HCT116 (cell line): ENCODE measurements at regions not wholly inside any gene's neighbourhood (a gene's known extent, or its start where the extent isn't known, plus 50 kb on each side); places are given as distances from the start of the nearest gene placed in this dataset.

Source experiments
- ATAC-seq: fragments of 200-7000 bp; cut with Tn5 transposase; 2 replicates; pipeline ENCODE4 v1.9.1; 2020; ENCODE audit warnings: mild to moderate bottlenecking, moderate library complexity
- BruUV-seq: library from RNA; stranded (reverse); fragments of 400-500 nt; replicated peaks from 2 replicates; lab custom pipeline; 2021; lab: Mats Ljungman, UMichigan
- CTCF ChIA-PET: fragments of 300-600 bp; sonication (Branson Sonifier 250); formaldehyde crosslinking; loops from one replicate; lab custom pipeline; 2021; ENCODE audit warnings: antibody characterized with exemption; lab: Charles Lee
- POLR2A ChIA-PET: fragments of 300-600, 350-600 bp; sonication (Branson Sonifier 250); formaldehyde crosslinking; loops from one replicate; lab custom pipeline; 2021; ENCODE audit warnings: antibody characterized with exemption; lab: Charles Lee
- RAD21 ChIA-PET, 2 experiments: fragments of 300-600 bp; sonication (Branson Sonifier 250); formaldehyde crosslinking; loops; one replicate each; lab custom pipeline; 2023; ENCODE audit warnings: low total read pairs in 2 of 2; ENCODE audit not compliant: uncharacterized antibody in 2 of 2, unreplicated experiment in 2 of 2, low non-redundant PET in 1 of 2; lab: Charles Lee
- DNase-seq: peaks from one replicate; pipeline ENCODE4 v3.0.0-alpha.2; 2010; ENCODE audit warnings: low read depth, low spot score
- H2AFZ ChIP-seq: fragments of 200-600 bp; shearing (Covaris generic), sonication (generic); 2 replicates; pipeline ENCODE4 v1.6.1; 2017; ENCODE audit warnings: low read depth, mixed run types, mixed read lengths, antibody characterized with exemption, low read length; ENCODE audit not compliant: poor library complexity, severe bottlenecking
- H3K27ac ChIP-seq: 2 replicates; pipeline ENCODE4 v1.5.1; 2012; ENCODE audit warnings: low read depth, low read length
- H3K27me3 ChIP-seq: fragments of 200-600 bp; sonication (generic); 2 replicates; pipeline ENCODE4 v1.6.1; 2016; ENCODE audit warnings: mixed run types, low read length, mixed read lengths; ENCODE audit not compliant: insufficient read depth
- H3K36me3 ChIP-seq, 2 experiments: fragments of 200-500 bp in 1 of 2; fragments of 200-600 bp in 1 of 2; sonication (Bioruptor generic) in 1 of 2; sonication (generic) in 1 of 2; 2 replicates each; pipeline versions ENCODE4 v1.5.1 to v1.6.1; 2014 to 2016; ENCODE audit warnings: low read length in 2 of 2, inconsistent platforms in 1 of 2, mixed read lengths in 1 of 2, mixed run types in 1 of 2; ENCODE audit not compliant: insufficient read depth in 2 of 2, control insufficient read depth in 1 of 2
- H3K4me1 ChIP-seq, 2 experiments: fragments of 200-600 bp in 1 of 2; sonication (generic) in 1 of 2; 2 replicates each; pipeline versions ENCODE4 v1.5.1 to v1.6.1; 2012 to 2017; ENCODE audit warnings: low read length in 2 of 2, inconsistent platforms in 1 of 2, mild to moderate bottlenecking in 1 of 2, mixed read lengths in 1 of 2, mixed run types in 1 of 2, moderate library complexity in 1 of 2; ENCODE audit not compliant: insufficient read depth in 2 of 2, control insufficient read depth in 1 of 2
- H3K4me2 ChIP-seq: fragments of 200-600 bp; sonication (generic); 2 replicates; pipeline ENCODE4 v1.6.1; 2017; ENCODE audit warnings: mixed run types, low read length, mixed read lengths
- H3K4me3 ChIP-seq, 2 experiments: fragments of 200-600 bp in 1 of 2; sonication (generic) in 1 of 2; replicated peaks in 1 of 2; 2 replicates each; pipeline ENCODE4 v1.5.1; 2011 to 2016; ENCODE audit warnings: low read length in 2 of 2, control low read depth in 1 of 2, low read depth in 1 of 2, mild to moderate bottlenecking in 1 of 2, mixed read lengths in 1 of 2, mixed run types in 1 of 2
- H3K79me2 ChIP-seq: fragments of 200-600 bp; sonication (generic); 2 replicates; pipeline ENCODE4 v1.6.1; 2017; ENCODE audit warnings: mild to moderate bottlenecking, mixed run types, low read length, moderate library complexity, mixed read lengths; ENCODE audit not compliant: insufficient read depth
- H3K9ac ChIP-seq: fragments of 200-600 bp; sonication (generic); 2 replicates; pipeline ENCODE4 v1.6.1; 2016; ENCODE audit warnings: low read length, mixed read lengths
- H3K9me2 ChIP-seq: fragments of 200-600 bp; sonication (generic), shearing (Covaris generic); 2 replicates; pipeline ENCODE4 v1.6.1; 2017; ENCODE audit warnings: mixed run types, mild to moderate bottlenecking, moderate library complexity; ENCODE audit not compliant: insufficient read depth
- H3K9me3 ChIP-seq, 2 experiments: fragments of 200-500 bp in 1 of 2; fragments of 200-600 bp in 1 of 2; sonication (Bioruptor generic) in 1 of 2; sonication (generic) in 1 of 2; 2 replicates each; pipeline ENCODE4 v1.6.1; 2014 to 2017; ENCODE audit warnings: low read length in 2 of 2, mixed read lengths in 2 of 2, inconsistent platforms in 1 of 2, low read depth in 1 of 2, mild to moderate bottlenecking in 1 of 2, mixed run types in 1 of 2, moderate library complexity in 1 of 2; ENCODE audit not compliant: control insufficient read depth in 1 of 2, insufficient read depth in 1 of 2
- H4K20me1 ChIP-seq: fragments of 200-600 bp; sonication (generic), shearing (Covaris generic); 2 replicates; pipeline ENCODE4 v1.6.1; 2017; ENCODE audit warnings: mixed run types, mild to moderate bottlenecking, moderate library complexity; ENCODE audit not compliant: insufficient read depth
- CEBPB ChIP-seq: IDR thresholded peaks from 2 replicates; pipeline ENCODE4 v1.6.1; 2012; ENCODE audit warnings: low read depth
- EGR1 ChIP-seq: IDR thresholded peaks from 2 replicates; pipeline ENCODE4 v1.6.1; 2012; ENCODE audit warnings: low read depth
- ELF1 ChIP-seq: IDR thresholded peaks from 2 replicates; pipeline ENCODE4 v1.6.1; 2012; ENCODE audit warnings: low read depth, borderline replicate concordance
- EZH2 ChIP-seq: fragments of 200-600 bp; sonication (generic); IDR thresholded peaks from 2 replicates; pipeline ENCODE4 v1.6.1; 2017; ENCODE audit warnings: antibody characterized with exemption, mixed run types
- EZH2phosphoT487 ChIP-seq: fragments of 200-600 bp; IDR thresholded peaks from 2 replicates; pipeline ENCODE4 v1.6.1; 2018; ENCODE audit warnings: antibody characterized with exemption, borderline replicate concordance
- FOSL1 ChIP-seq: IDR thresholded peaks from 2 replicates; pipeline ENCODE4 v1.6.1; 2012; ENCODE audit warnings: low read depth
- JUND ChIP-seq: IDR thresholded peaks from 2 replicates; pipeline ENCODE4 v1.6.1; 2012
- POLR2A ChIP-seq: IDR thresholded peaks from 2 replicates; pipeline ENCODE4 v1.7.0; 2011; ENCODE audit warnings: borderline replicate concordance; ENCODE audit not compliant: insufficient read depth, insufficient read length; ENCODE audit errors: extremely low read depth
- POLR2AphosphoS5 ChIP-seq: IDR thresholded peaks from 2 replicates; pipeline ENCODE4 v1.6.1; 2011; ENCODE audit warnings: mild to moderate bottlenecking, low read depth, low read length, moderate library complexity
- RAD21 ChIP-seq: IDR thresholded peaks from 2 replicates; pipeline ENCODE4 v1.6.1; 2012; ENCODE audit warnings: low read depth, mild to moderate bottlenecking
- SIN3A ChIP-seq: IDR thresholded peaks from 2 replicates; pipeline ENCODE4 v1.6.1; 2012; ENCODE audit warnings: low read depth
- SP1 ChIP-seq: IDR thresholded peaks from 2 replicates; pipeline ENCODE4 v1.6.1; 2012; ENCODE audit warnings: low read depth
- SRF ChIP-seq: IDR thresholded peaks from 2 replicates; pipeline ENCODE4 v1.6.1; 2012; ENCODE audit warnings: low read depth
- TCF7L2 ChIP-seq: IDR thresholded peaks from 2 replicates; pipeline ENCODE4 v1.7.0; 2011; ENCODE audit warnings: borderline replicate concordance, inconsistent platforms; ENCODE audit not compliant: insufficient read depth, insufficient read length; ENCODE audit errors: extremely low read depth
- YY1 ChIP-seq: IDR thresholded peaks from 2 replicates; pipeline ENCODE4 v1.6.1; 2011; ENCODE audit warnings: low read length, low read depth, moderate library complexity, mild to moderate bottlenecking; ENCODE audit not compliant: insufficient replicate concordance; ENCODE audit errors: extremely low read depth
- ZFX ChIP-seq: fragments of 450-650 bp; IDR thresholded peaks from 2 replicates; pipeline ENCODE4 v1.6.1; 2017
- ZNF274 ChIP-seq: fragments of 200-500 bp; sonication (Bioruptor generic); IDR thresholded peaks from 2 replicates; pipeline ENCODE4 v1.6.1; 2014; ENCODE audit warnings: mild to moderate bottlenecking, low read depth, low read length, inconsistent platforms
- intact Hi-C: fragments of 100-400 bp; cut with micrococcal nuclease; formaldehyde crosslinking; loops from 2 replicates; pipeline ENCODE4 v1.10.0; 2022
- TF ChIP-seq, protein P1 (sequence below): IDR thresholded peaks from 2 replicates; pipeline ENCODE4 v1.6.1; 2012
- TF ChIP-seq, protein P2 (sequence below): IDR thresholded peaks from 2 replicates; pipeline ENCODE4 v1.6.1; 2011; ENCODE audit warnings: mild to moderate bottlenecking, low read length, moderate library complexity; ENCODE audit not compliant: insufficient replicate concordance; ENCODE audit errors: extremely low read depth
- TF ChIP-seq, protein P3 (sequence below), 3 experiments: fragments of 200-600 bp in 1 of 3; sonication (generic) in 1 of 3; IDR thresholded peaks in 2 of 3; conservative IDR thresholded peaks in 1 of 3; 2 replicates each; pipeline ENCODE4 v1.5.1; 2012 to 2017; ENCODE audit warnings: low read depth in 2 of 3, low read length in 2 of 3, antibody characterized with exemption in 1 of 3, borderline replicate concordance in 1 of 3, control low read depth in 1 of 3, mild to moderate bottlenecking in 1 of 3, mixed read lengths in 1 of 3, mixed run types in 1 of 3, moderate library complexity in 1 of 3; ENCODE audit not compliant: insufficient read depth in 1 of 3

DNA sequence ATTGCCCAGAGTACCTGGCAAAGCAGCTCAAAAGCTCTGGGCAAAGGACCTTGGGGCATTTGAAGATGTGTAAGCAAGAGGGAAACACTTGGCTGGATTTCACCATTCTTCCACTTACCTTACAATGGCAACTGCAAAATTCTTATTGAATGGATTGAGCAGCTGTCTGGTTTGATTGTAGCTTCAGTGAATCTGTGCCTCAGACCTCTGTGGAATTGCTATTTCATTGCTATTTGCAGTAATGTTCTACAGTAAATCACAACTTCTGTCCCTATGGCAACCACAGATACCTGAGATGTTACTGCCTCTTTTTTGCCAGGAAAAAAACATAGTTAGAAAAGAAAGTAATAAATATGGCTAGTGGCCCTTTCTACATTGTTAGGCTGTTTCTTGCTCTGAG lies 519.5 kb downstream of the SUCLA2 start:
- intact Hi-C loops = no loop called here
- ChIA-PET POLR2A (no interaction called here), RAD21 (no interaction called here), CTCF (no interaction called here)
- H3K4me3 ChIP-seq = no peak overlapping the region
- TF ChIP-seq POLR2A (no peak), ZNF274 (no peak), ZFX (no peak), CEBPB (no peak), POLR2AphosphoS5 (no peak), SIN3A (no peak), EZH2phosphoT487 (no peak), EZH2 (no peak), FOSL1 (no peak), RAD21 (no peak), SP1 (no peak), YY1 (no peak), EGR1 (no peak), JUND (no peak), TCF7L2 (no peak), ELF1 (no peak), SRF (no peak)
- TF ChIP-seq, protein P1, sequence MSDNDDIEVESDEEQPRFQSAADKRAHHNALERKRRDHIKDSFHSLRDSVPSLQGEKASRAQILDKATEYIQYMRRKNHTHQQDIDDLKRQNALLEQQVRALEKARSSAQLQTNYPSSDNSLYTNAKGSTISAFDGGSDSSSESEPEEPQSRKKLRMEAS = no peak
- TF ChIP-seq, protein P2, sequence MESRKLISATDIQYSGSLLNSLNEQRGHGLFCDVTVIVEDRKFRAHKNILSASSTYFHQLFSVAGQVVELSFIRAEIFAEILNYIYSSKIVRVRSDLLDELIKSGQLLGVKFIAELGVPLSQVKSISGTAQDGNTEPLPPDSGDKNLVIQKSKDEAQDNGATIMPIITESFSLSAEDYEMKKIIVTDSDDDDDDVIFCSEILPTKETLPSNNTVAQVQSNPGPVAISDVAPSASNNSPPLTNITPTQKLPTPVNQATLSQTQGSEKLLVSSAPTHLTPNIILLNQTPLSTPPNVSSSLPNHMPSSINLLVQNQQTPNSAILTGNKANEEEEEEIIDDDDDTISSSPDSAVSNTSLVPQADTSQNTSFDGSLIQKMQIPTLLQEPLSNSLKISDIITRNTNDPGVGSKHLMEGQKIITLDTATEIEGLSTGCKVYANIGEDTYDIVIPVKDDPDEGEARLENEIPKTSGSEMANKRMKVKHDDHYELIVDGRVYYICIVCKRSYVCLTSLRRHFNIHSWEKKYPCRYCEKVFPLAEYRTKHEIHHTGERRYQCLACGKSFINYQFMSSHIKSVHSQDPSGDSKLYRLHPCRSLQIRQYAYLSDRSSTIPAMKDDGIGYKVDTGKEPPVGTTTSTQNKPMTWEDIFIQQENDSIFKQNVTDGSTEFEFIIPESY = no peak
- TF ChIP-seq, protein P3, sequence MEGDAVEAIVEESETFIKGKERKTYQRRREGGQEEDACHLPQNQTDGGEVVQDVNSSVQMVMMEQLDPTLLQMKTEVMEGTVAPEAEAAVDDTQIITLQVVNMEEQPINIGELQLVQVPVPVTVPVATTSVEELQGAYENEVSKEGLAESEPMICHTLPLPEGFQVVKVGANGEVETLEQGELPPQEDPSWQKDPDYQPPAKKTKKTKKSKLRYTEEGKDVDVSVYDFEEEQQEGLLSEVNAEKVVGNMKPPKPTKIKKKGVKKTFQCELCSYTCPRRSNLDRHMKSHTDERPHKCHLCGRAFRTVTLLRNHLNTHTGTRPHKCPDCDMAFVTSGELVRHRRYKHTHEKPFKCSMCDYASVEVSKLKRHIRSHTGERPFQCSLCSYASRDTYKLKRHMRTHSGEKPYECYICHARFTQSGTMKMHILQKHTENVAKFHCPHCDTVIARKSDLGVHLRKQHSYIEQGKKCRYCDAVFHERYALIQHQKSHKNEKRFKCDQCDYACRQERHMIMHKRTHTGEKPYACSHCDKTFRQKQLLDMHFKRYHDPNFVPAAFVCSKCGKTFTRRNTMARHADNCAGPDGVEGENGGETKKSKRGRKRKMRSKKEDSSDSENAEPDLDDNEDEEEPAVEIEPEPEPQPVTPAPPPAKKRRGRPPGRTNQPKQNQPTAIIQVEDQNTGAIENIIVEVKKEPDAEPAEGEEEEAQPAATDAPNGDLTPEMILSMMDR (IDR thresholded peaks at IDR 0.05 in 2 of 3, conservative IDR thresholded peaks at IDR 0.05 in 1 of 3; ENCODE audit: borderline replicate concordance in 1 of 3, insufficient read depth in 1 of 3, low read depth in 2 of 3, low read length in 2 of 3) = no peak
- no peak overlapping the region for H2AFZ ChIP-seq
- no peaks in the 10 kb centered on the region for H4K20me1 ChIP-seq
- H3K9me2 ChIP-seq = no peaks in the 10 kb centered on the region
- ATAC-seq (no peak), DNase-seq (no peak)
- H3K9me3 ChIP-seq = no peaks in the 10 kb centered on the region; a peak in 1 of 4 replicates
- no peak overlapping the region for H3K27ac ChIP-seq
- H3K9ac ChIP-seq = no peak overlapping the region
- no TSS peak for BruUV-seq
- H3K27me3 ChIP-seq = no peaks in the 10 kb centered on the region
- H3K4me2 ChIP-seq = no peak overlapping the region
- no peaks in the 10 kb centered on the region for H3K36me3 ChIP-seq
- H3K4me1 ChIP-seq = no peaks in the 10 kb centered on the region
- H3K79me2 ChIP-seq = no peaks in the 10 kb centered on the region
